HEK293 (cell line): ENCODE measurements at regions not wholly inside any gene's neighbourhood (a gene's known extent, or its start where the extent isn't known, plus 50 kb on each side); places are given as distances from the start of the nearest gene placed in this dataset.

Experiments
- CTCF ChIA-PET: fragments of 350-600 bp; formaldehyde crosslinking; extraction: SDS; loops from one replicate; lab custom pipeline; 2021; ENCODE audit warnings: antibody characterized with exemption; lab: Yijun Ruan, JAX
- POLR2A ChIA-PET: fragments of 300-600 bp; formaldehyde crosslinking; extraction: SDS; loops from one replicate; lab custom pipeline; 2020; ENCODE audit warnings: antibody characterized with exemption, inconsistent platforms; lab: Yijun Ruan, JAX
- H3K27ac ChIP-seq: fragments of 200-500 bp; sonication (Bioruptor generic); 2 replicates; pipeline ENCODE4 v1.5.1; 2014; ENCODE audit warnings: low read depth, low read length, control low read depth, inconsistent platforms; ENCODE audit errors: extremely low read depth
- H3K36me3 ChIP-seq, 2 experiments: fragments of 200-500 bp in 1 of 2; sonication (Bioruptor generic) in 1 of 2; 1 replicate in 1 of 2; 2 replicates in 1 of 2; pipeline ENCODE4 v1.5.1; 2014 to 2017; ENCODE audit warnings: inconsistent platforms in 2 of 2, low read length in 2 of 2; ENCODE audit not compliant: control insufficient read depth in 2 of 2, insufficient read depth in 1 of 2
- H3K4me1 ChIP-seq: fragments of 200-500 bp; sonication (Bioruptor generic); 2 replicates; pipeline ENCODE4 v1.5.1; 2014; ENCODE audit warnings: mild to moderate bottlenecking, low read length, inconsistent platforms; ENCODE audit not compliant: control insufficient read depth, insufficient read depth
- H3K4me3 ChIP-seq: 2 replicates; pipeline ENCODE4 v1.5.1; 2011; ENCODE audit warnings: low read depth, mild to moderate bottlenecking, control low read depth, low read length, moderate library complexity
- H3K9me3 ChIP-seq: fragments of 200-500 bp; sonication (Bioruptor generic); 2 replicates; pipeline ENCODE4 v1.5.1; 2014; ENCODE audit warnings: low read depth, low read length, inconsistent platforms; ENCODE audit not compliant: control insufficient read depth, insufficient read depth
- PRDM1 ChIP-seq: fragments of 450-650 bp; formaldehyde crosslinking; IDR thresholded peaks from 2 replicates; pipeline ENCODE4; 2016; ENCODE audit warnings: missing biosample characterization, missing genetic modification characterization
- WT1 ChIP-seq: fragments of 450-650 bp; formaldehyde crosslinking; IDR thresholded peaks from 2 replicates; pipeline ENCODE4 v1.5.1; 2016; ENCODE audit warnings: missing biosample characterization, missing genetic modification characterization
- ZFP3 ChIP-seq: fragments of 450-650 bp; formaldehyde crosslinking; IDR thresholded peaks from 2 replicates; pipeline ENCODE4 v1.5.1; 2016; ENCODE audit warnings: low read depth, missing biosample characterization, missing genetic modification characterization
- ZNF132 ChIP-seq: fragments of 450-650 bp; formaldehyde crosslinking; IDR thresholded peaks from 2 replicates; pipeline ENCODE4 v1.5.1; 2017; ENCODE audit warnings: missing biosample characterization, missing genetic modification characterization, borderline replicate concordance
- ZNF133 ChIP-seq: fragments of 450-650 bp; formaldehyde crosslinking; IDR thresholded peaks from 2 replicates; pipeline ENCODE4 v1.5.1; 2016; ENCODE audit warnings: missing biosample characterization, missing genetic modification characterization
- ZNF140 ChIP-seq: fragments of 450-650 bp; formaldehyde crosslinking; IDR thresholded peaks from 2 replicates; pipeline ENCODE4 v1.5.1; 2016; ENCODE audit warnings: missing biosample characterization, missing genetic modification characterization
- ZNF292 ChIP-seq: fragments of 450-650 bp; formaldehyde crosslinking; IDR thresholded peaks from 2 replicates; pipeline ENCODE4 v1.5.1; 2016; ENCODE audit warnings: low read depth, missing biosample characterization, missing genetic modification characterization, borderline replicate concordance
- TF ChIP-seq, protein P1 (sequence below): fragments of 450-650 bp; formaldehyde crosslinking; IDR thresholded peaks from 2 replicates; pipeline ENCODE4 v1.5.1; 2016; ENCODE audit warnings: missing biosample characterization, missing genetic modification characterization
- TF ChIP-seq, protein P2 (sequence below): fragments of 450-650 bp; formaldehyde crosslinking; IDR thresholded peaks from 2 replicates; pipeline ENCODE4 v1.5.1; 2016; ENCODE audit warnings: missing biosample characterization, missing genetic modification characterization, borderline replicate concordance
- TF ChIP-seq, protein P3 (sequence below): IDR thresholded peaks from 2 replicates; pipeline ENCODE4 v1.6.1; 2011; ENCODE audit warnings: mild to moderate bottlenecking, low read depth, low read length, borderline replicate concordance
- TF ChIP-seq, protein P4 (sequence below): fragments of 450-650 bp; formaldehyde crosslinking; IDR thresholded peaks from 2 replicates; pipeline ENCODE4 v1.5.0; 2017; ENCODE audit warnings: missing biosample characterization, missing genetic modification characterization, borderline replicate concordance
- TF ChIP-seq, protein P5 (sequence below): sonication (generic); formaldehyde crosslinking; IDR thresholded peaks from 2 replicates; pipeline ENCODE4 v1.8.1; 2022; ENCODE audit warnings: mild to moderate bottlenecking, moderate library complexity, missing genetic modification reagents
- TF ChIP-seq, protein P6 (sequence below): fragments of 450-650 bp; formaldehyde crosslinking; IDR thresholded peaks from 2 replicates; pipeline ENCODE4 v1.5.1; 2016; ENCODE audit warnings: missing biosample characterization, missing genetic modification characterization
- TF ChIP-seq, protein P7 (sequence below): fragments of 450-650 bp; formaldehyde crosslinking; IDR thresholded peaks from 2 replicates; pipeline ENCODE4 v1.5.1; 2016; ENCODE audit warnings: missing biosample characterization, missing genetic modification characterization, borderline replicate concordance

DNA sequence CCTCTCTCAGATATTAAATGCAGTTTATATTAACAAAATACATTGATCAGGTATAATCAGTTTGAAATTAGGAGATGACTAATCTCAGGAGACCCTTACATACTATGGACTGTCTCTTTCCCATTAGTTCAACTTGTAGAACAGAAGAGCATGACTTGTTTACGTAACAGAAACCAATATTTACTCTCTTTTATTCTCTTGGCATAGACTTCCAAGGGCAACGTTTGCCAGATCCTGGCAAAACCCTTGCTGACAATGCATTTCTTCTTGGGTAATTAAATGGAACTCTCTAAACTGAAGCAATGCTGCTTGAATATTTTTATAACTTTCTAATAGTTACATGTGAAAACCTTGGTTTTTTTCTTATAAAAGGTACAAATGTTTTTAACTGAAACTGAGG lies 68.3 kb upstream of the MYO16 start (continued):
- TF ChIP-seq, protein P1, sequence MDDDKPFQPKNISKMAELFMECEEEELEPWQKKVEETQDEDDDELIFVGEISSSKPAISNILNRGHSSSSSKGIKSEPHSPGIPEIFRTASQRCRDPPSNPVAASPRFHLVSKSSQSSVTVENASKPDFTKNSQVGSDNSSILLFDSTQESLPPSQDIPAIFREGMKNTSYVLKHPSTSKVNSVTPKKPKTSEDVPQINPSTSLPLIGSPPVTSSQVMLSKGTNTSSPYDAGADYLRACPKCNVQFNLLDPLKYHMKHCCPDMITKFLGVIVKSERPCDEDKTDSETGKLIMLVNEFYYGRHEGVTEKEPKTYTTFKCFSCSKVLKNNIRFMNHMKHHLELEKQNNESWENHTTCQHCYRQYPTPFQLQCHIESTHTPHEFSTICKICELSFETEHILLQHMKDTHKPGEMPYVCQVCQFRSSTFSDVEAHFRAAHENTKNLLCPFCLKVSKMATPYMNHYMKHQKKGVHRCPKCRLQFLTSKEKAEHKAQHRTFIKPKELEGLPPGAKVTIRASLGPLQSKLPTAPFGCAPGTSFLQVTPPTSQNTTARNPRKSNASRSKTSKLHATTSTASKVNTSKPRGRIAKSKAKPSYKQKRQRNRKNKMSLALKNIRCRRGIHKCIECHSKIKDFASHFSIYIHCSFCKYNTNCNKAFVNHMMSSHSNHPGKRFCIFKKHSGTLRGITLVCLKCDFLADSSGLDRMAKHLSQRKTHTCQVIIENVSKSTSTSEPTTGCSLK, result no peak
- TF ChIP-seq, protein P2, sequence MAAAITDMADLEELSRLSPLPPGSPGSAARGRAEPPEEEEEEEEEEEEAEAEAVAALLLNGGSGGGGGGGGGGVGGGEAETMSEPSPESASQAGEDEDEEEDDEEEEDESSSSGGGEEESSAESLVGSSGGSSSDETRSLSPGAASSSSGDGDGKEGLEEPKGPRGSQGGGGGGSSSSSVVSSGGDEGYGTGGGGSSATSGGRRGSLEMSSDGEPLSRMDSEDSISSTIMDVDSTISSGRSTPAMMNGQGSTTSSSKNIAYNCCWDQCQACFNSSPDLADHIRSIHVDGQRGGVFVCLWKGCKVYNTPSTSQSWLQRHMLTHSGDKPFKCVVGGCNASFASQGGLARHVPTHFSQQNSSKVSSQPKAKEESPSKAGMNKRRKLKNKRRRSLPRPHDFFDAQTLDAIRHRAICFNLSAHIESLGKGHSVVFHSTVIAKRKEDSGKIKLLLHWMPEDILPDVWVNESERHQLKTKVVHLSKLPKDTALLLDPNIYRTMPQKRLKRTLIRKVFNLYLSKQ (tag by site-specific recombination), result no peak
- no peak for TF ChIP-seq ZNF292 (tag by site-specific recombination)

DNA sequence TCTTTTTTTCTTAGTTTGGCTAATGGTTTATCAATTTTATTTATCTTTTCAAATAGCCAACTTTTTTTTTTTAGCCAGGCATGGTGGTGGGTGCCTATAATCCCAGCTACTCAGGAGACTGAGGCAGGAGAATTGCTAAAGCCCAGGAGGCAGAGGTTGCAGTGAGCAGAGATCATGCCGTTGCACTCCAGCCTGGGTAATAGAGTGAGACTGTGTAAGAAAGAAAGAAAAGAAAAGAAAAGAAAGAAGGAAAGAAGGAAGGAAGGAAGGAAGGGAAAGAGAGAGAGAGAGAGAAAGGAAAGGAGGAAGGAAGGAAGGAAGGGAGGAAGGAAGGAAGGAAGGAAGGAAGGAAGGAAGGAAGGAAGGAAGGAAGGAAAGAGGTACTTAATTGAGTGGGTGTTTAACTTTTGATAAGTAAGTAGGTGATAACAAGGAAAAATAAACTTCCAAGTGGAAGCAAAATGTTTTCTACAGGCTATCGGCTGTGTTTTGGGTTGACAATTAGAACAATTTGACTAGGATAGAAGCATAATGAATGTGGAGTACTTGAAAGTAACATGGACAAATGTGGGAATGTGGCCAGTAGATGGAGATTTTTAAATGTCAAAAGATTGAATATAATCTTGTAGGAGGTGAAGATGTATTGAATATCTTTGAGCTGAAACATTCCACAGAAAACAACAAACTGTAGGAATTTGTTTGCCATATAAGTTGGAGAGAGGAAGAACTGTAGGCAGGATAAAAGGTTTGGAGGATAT lies 62.8 kb upstream of the MYO16 start:
- Histone ChIP-seq H3K27ac (no peak overlapping the region), H3K9me3 (no peaks in the 10 kb centered on the region), H3K36me3 (no peaks in the 10 kb centered on the region), H3K4me3 (no peak overlapping the region), H3K4me1 (no peaks in the 10 kb centered on the region)
- ChIA-PET CTCF (no interaction called here), POLR2A (no interaction called here)
- no peak for TF ChIP-seq ZNF132
- no peak for TF ChIP-seq PRDM1 (tag by site-specific recombination)
- TF ChIP-seq, protein P3, sequence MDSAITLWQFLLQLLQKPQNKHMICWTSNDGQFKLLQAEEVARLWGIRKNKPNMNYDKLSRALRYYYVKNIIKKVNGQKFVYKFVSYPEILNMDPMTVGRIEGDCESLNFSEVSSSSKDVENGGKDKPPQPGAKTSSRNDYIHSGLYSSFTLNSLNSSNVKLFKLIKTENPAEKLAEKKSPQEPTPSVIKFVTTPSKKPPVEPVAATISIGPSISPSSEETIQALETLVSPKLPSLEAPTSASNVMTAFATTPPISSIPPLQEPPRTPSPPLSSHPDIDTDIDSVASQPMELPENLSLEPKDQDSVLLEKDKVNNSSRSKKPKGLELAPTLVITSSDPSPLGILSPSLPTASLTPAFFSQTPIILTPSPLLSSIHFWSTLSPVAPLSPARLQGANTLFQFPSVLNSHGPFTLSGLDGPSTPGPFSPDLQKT, result no peak
- TF ChIP-seq, protein P4, sequence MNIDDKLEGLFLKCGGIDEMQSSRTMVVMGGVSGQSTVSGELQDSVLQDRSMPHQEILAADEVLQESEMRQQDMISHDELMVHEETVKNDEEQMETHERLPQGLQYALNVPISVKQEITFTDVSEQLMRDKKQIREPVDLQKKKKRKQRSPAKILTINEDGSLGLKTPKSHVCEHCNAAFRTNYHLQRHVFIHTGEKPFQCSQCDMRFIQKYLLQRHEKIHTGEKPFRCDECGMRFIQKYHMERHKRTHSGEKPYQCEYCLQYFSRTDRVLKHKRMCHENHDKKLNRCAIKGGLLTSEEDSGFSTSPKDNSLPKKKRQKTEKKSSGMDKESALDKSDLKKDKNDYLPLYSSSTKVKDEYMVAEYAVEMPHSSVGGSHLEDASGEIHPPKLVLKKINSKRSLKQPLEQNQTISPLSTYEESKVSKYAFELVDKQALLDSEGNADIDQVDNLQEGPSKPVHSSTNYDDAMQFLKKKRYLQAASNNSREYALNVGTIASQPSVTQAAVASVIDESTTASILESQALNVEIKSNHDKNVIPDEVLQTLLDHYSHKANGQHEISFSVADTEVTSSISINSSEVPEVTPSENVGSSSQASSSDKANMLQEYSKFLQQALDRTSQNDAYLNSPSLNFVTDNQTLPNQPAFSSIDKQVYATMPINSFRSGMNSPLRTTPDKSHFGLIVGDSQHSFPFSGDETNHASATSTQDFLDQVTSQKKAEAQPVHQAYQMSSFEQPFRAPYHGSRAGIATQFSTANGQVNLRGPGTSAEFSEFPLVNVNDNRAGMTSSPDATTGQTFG, result no peak
- TF ChIP-seq, protein P5, sequence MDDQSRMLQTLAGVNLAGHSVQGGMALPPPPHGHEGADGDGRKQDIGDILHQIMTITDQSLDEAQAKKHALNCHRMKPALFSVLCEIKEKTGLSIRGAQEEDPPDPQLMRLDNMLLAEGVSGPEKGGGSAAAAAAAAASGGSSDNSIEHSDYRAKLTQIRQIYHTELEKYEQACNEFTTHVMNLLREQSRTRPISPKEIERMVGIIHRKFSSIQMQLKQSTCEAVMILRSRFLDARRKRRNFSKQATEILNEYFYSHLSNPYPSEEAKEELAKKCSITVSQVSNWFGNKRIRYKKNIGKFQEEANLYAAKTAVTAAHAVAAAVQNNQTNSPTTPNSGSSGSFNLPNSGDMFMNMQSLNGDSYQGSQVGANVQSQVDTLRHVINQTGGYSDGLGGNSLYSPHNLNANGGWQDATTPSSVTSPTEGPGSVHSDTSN (CRISPR knock-in tag), result no peak
- no peak for TF ChIP-seq ZNF140 (tag by site-specific recombination)
- TF ChIP-seq, protein P6, sequence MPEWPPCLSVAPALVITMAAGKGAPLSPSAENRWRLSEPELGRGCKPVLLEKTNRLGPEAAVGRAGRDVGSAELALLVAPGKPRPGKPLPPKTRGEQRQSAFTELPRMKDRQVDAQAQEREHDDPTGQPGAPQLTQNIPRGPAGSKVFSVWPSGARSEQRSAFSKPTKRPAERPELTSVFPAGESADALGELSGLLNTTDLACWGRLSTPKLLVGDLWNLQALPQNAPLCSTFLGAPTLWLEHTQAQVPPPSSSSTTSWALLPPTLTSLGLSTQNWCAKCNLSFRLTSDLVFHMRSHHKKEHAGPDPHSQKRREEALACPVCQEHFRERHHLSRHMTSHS (tag by site-specific recombination), result no peak
- TF ChIP-seq WT1 (tag by site-specific recombination), result no peak
- TF ChIP-seq ZFP3, result no peak
- TF ChIP-seq, protein P7, sequence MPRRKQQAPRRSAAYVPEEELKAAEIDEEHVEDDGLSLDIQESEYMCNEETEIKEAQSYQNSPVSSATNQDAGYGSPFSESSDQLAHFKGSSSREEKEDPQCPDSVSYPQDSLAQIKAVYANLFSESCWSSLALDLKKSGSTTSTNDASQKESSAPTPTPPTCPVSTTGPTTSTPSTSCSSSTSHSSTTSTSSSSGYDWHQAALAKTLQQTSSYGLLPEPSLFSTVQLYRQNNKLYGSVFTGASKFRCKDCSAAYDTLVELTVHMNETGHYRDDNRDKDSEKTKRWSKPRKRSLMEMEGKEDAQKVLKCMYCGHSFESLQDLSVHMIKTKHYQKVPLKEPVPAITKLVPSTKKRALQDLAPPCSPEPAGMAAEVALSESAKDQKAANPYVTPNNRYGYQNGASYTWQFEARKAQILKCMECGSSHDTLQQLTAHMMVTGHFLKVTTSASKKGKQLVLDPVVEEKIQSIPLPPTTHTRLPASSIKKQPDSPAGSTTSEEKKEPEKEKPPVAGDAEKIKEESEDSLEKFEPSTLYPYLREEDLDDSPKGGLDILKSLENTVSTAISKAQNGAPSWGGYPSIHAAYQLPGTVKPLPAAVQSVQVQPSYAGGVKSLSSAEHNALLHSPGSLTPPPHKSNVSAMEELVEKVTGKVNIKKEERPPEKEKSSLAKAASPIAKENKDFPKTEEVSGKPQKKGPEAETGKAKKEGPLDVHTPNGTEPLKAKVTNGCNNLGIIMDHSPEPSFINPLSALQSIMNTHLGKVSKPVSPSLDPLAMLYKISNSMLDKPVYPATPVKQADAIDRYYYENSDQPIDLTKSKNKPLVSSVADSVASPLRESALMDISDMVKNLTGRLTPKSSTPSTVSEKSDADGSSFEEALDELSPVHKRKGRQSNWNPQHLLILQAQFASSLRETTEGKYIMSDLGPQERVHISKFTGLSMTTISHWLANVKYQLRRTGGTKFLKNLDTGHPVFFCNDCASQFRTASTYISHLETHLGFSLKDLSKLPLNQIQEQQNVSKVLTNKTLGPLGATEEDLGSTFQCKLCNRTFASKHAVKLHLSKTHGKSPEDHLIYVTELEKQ, result no peak
- no peak for TF ChIP-seq ZNF133 (tag by site-specific recombination)
- TF ChIP-seq, protein P1, result no peak
- TF ChIP-seq, all 188 proteins: peak for 0
